Mesendoderm (in vitro differentiated cells): ENCODE measurements at regions not wholly inside any gene's neighbourhood (a gene's known extent, or its start where the extent isn't known, plus 50 kb on each side); places are given as distances from the start of the nearest gene placed in this dataset.

Experiments
- DNase-seq: peaks from one replicate; pipeline ENCODE4 v3.0.0; 2013
- H2AK5ac ChIP-seq: 2 replicates; pipeline ENCODE4 v1.6.1; 2013; ENCODE audit warnings: low read length, inconsistent platforms
- H2BK120ac ChIP-seq: 2 replicates; pipeline ENCODE4 v1.6.1; 2013; ENCODE audit warnings: low read depth, mild to moderate bottlenecking, low read length, moderate library complexity, mixed read lengths
- H2BK15ac ChIP-seq: replicated peaks from 2 replicates; pipeline ENCODE4 v1.6.1; 2013; ENCODE audit warnings: low read depth, mild to moderate bottlenecking, moderate library complexity
- H2BK5ac ChIP-seq: 2 replicates; pipeline ENCODE4 v1.6.1; 2013; ENCODE audit warnings: low read length, inconsistent platforms
- H3K18ac ChIP-seq: 2 replicates; pipeline ENCODE4 v1.6.1; 2013; ENCODE audit warnings: mild to moderate bottlenecking, low read length, mixed read lengths
- H3K23ac ChIP-seq: one replicate; pipeline ENCODE4 v1.6.1; 2013; ENCODE audit warnings: low read length
- H3K27ac ChIP-seq: 2 replicates; pipeline ENCODE4 v1.5.1; 2013; ENCODE audit warnings: low read depth, mild to moderate bottlenecking, inconsistent platforms, low read length, moderate library complexity
- H3K27me3 ChIP-seq: 2 replicates; pipeline ENCODE4 v1.6.1; 2013; ENCODE audit warnings: low read length, control low read depth, mild to moderate bottlenecking, inconsistent platforms; ENCODE audit not compliant: insufficient read depth, poor library complexity
- H3K36me3 ChIP-seq: 2 replicates; pipeline ENCODE4 v1.6.1; 2013; ENCODE audit warnings: low read length, inconsistent platforms; ENCODE audit not compliant: control insufficient read depth, insufficient read depth
- H3K4ac ChIP-seq: one replicate; pipeline ENCODE4 v1.6.1; 2013; ENCODE audit warnings: low read depth, mild to moderate bottlenecking, low read length, moderate library complexity
- H3K4me1 ChIP-seq: 2 replicates; pipeline ENCODE4 v1.6.1; 2013; ENCODE audit warnings: low read depth, low read length, inconsistent platforms; ENCODE audit not compliant: control insufficient read depth
- H3K4me2 ChIP-seq: 2 replicates; pipeline ENCODE4 v1.6.1; 2013; ENCODE audit warnings: low read length
- H3K4me3 ChIP-seq: 2 replicates; pipeline ENCODE4 v1.5.1; 2013; ENCODE audit warnings: mild to moderate bottlenecking, low read length
- H3K56ac ChIP-seq: one replicate; pipeline ENCODE4 v1.6.1; 2013; ENCODE audit warnings: low read length
- H3K79me1 ChIP-seq: 2 replicates; pipeline ENCODE4 v1.6.1; 2013; ENCODE audit warnings: low read length, inconsistent platforms
- H3K79me2 ChIP-seq: 2 replicates; pipeline ENCODE4 v1.6.1; 2013; ENCODE audit warnings: mild to moderate bottlenecking, low read length; ENCODE audit not compliant: control insufficient read depth, insufficient read depth
- H3K9ac ChIP-seq: 2 replicates; pipeline ENCODE4 v1.6.1; 2013; ENCODE audit warnings: low read length, inconsistent platforms
- H4K5ac ChIP-seq: one replicate; pipeline ENCODE4 v1.6.1; 2013; ENCODE audit warnings: low read length
- H4K8ac ChIP-seq: one replicate; pipeline ENCODE4 v1.6.1; 2013; ENCODE audit warnings: low read depth, mild to moderate bottlenecking, control low read depth, low read length, moderate library complexity
- whole genome bisulfite sequencing: extraction: QIAGEN DNeasy Blood & Tissue Kit; methylation state at CpG from one replicate; pipeline ENCODE4 v1.1.7; 2013; ENCODE audit warnings: low lambda C conversion rate, missing lambda C conversion rate; ENCODE audit not compliant: insufficient coverage; ENCODE audit errors: extremely low coverage; 5-methylcytosine and 5-hydroxymethylcytosine counted together

- no CpG with 5 or more reads among the region's 3 CpGs for WGBS
- no peak overlapping the region for H2BK5ac ChIP-seq
These were observed 300.2 kb upstream of the N4BP1 start for GRCh38 chr16:48910214-48910613.

GRCh38 chr16:48909231-48909630 lies 299.3 kb upstream of the N4BP1 start:
- H3K79me1 ChIP-seq: no peaks in the 10 kb centered on the region

More at GRCh38 chr16:48910214-48910613, 300.2 kb upstream of the N4BP1 start:
- H3K79me1 ChIP-seq: no peaks in the 10 kb centered on the region
- H3K4me1 ChIP-seq: no peaks in the 10 kb centered on the region
- no peak overlapping the region for H4K5ac ChIP-seq
- H3K79me2 ChIP-seq: no peaks in the 10 kb centered on the region
- H3K4me2 ChIP-seq: no peak overlapping the region
- H2AK5ac ChIP-seq: no peak overlapping the region
- H3K27ac ChIP-seq: no peak overlapping the region
- H3K23ac ChIP-seq: no peak overlapping the region
- no peak overlapping the region for H3K56ac ChIP-seq
- no peaks in the 10 kb centered on the region for H3K27me3 ChIP-seq
- no peak for DNase-seq
- no peak overlapping the region for H2BK15ac ChIP-seq
- H3K18ac ChIP-seq: no peak overlapping the region
- no peak overlapping the region for H3K9ac ChIP-seq
- H3K36me3 ChIP-seq: no peaks in the 10 kb centered on the region
- H3K4me3 ChIP-seq: no peak overlapping the region
- H3K4ac ChIP-seq: no peak overlapping the region
- no peak overlapping the region for H2BK120ac ChIP-seq
- no peak overlapping the region for H4K8ac ChIP-seq

GRCh38 chr16:48907906-48908634 lies 298.1 kb upstream of the N4BP1 start:
- Histone ChIP-seq H3K4me3 (no peak overlapping the region), H3K4me1 (no peaks in the 10 kb centered on the region), H3K56ac (no peak overlapping the region), H2AK5ac (no peak overlapping the region), H4K5ac (no peak overlapping the region), H3K4me2 (no peak overlapping the region), H2BK15ac (no peak overlapping the region), H3K4ac (no peak overlapping the region), H3K18ac (no peak overlapping the region), H2BK120ac (no peak overlapping the region), H3K9ac (no peak overlapping the region), H3K23ac (no peak overlapping the region), H3K79me2 (no peaks in the 10 kb centered on the region), H4K8ac (no peak overlapping the region), H3K79me1 (no peaks in the 10 kb centered on the region), H3K27ac (no peak overlapping the region), H3K27me3 (no peaks in the 10 kb centered on the region), H3K36me3 (no peaks in the 10 kb centered on the region), H2BK5ac (no peak overlapping the region)
- WGBS: no CpG with 5 or more reads among the region's 10 CpGs
- DNase-seq: no peak

More at GRCh38 chr16:48909231-48909630, 299.3 kb upstream of the N4BP1 start:
- no CpG with 5 or more reads among the region's 5 CpGs for WGBS
- Histone ChIP-seq H2BK5ac (no peak overlapping the region), H3K4me2 (no peak overlapping the region), H3K4me3 (no peak overlapping the region), H3K27me3 (no peaks in the 10 kb centered on the region), H2BK15ac (no peak overlapping the region), H2AK5ac (no peak overlapping the region), H3K27ac (no peak overlapping the region), H3K36me3 (no peaks in the 10 kb centered on the region), H3K56ac (no peak overlapping the region), H4K8ac (no peak overlapping the region), H3K23ac (no peak overlapping the region), H3K18ac (no peak overlapping the region), H3K4ac (no peak overlapping the region), H3K79me2 (no peaks in the 10 kb centered on the region), H3K9ac (no peak overlapping the region), H4K5ac (no peak overlapping the region), H3K4me1 (no peaks in the 10 kb centered on the region), H2BK120ac (no peak overlapping the region)
- no peak for DNase-seq

- Histone ChIP-seq H3K23ac (no peak overlapping the region), H2BK120ac (no peak overlapping the region), H4K8ac (no peak overlapping the region), H3K18ac (no peak overlapping the region), H3K27ac (no peak overlapping the region), H2AK5ac (no peak overlapping the region), H3K56ac (no peak overlapping the region), H3K79me2 (no peaks in the 10 kb centered on the region), H3K79me1 (no peaks in the 10 kb centered on the region), H3K4ac (no peak overlapping the region), H3K27me3 (no peaks in the 10 kb centered on the region), H3K4me3 (no peak overlapping the region), H3K4me1 (no peaks in the 10 kb centered on the region), H3K36me3 (no peaks in the 10 kb centered on the region), H3K4me2 (no peak overlapping the region), H2BK5ac (no peak overlapping the region), H4K5ac (no peak overlapping the region), H2BK15ac (no peak overlapping the region), H3K9ac (no peak overlapping the region)
- WGBS: no CpG with 5 or more reads among the region's 22 CpGs
- no peak for DNase-seq
These were observed 295.9 kb upstream of the N4BP1 start for GRCh38 chr16:48905632-48906505.

GRCh38 chr16:48904333-48904732 lies 294.4 kb upstream of the N4BP1 start:
- no peaks in the 10 kb centered on the region for H3K4me1 ChIP-seq
- no peak for DNase-seq
- H2BK15ac ChIP-seq: no peak overlapping the region
- no peaks in the 10 kb centered on the region for H3K27me3 ChIP-seq
- no peak overlapping the region for H4K5ac ChIP-seq
- H3K4ac ChIP-seq: no peak overlapping the region
- no peak overlapping the region for H3K23ac ChIP-seq
- no peak overlapping the region for H2AK5ac ChIP-seq
- no peak overlapping the region for H2BK120ac ChIP-seq
- H3K4me2 ChIP-seq: no peak overlapping the region
- H4K8ac ChIP-seq: no peak overlapping the region
- H3K56ac ChIP-seq: no peak overlapping the region
- 100% methylated on average over 1 of the region's 5 CpGs for WGBS
- no peak overlapping the region for H3K27ac ChIP-seq
- no peak overlapping the region for H2BK5ac ChIP-seq
- no peak overlapping the region for H3K18ac ChIP-seq
- H3K79me1 ChIP-seq: no peaks in the 10 kb centered on the region
- no peaks in the 10 kb centered on the region for H3K79me2 ChIP-seq
- H3K9ac ChIP-seq: no peak overlapping the region
- H3K36me3 ChIP-seq: no peaks in the 10 kb centered on the region
- no peak overlapping the region for H3K4me3 ChIP-seq
